GM12891 (cell line): ENCODE measurements at regions not wholly inside any gene's neighbourhood (a gene's known extent, or its start where the extent isn't known, plus 50 kb on each side); places are given as distances from the start of the nearest gene placed in this dataset.

Experiments
- DNase-seq: peaks from one replicate; pipeline ENCODE4 v3.0.0; 2011; ENCODE audit warnings: low spot score; ENCODE audit not compliant: insufficient read length
- FAIRE-seq: peaks from 2 replicates; lab custom pipeline; 2011; peaks lifted over from hg19 to GRCh38; lab: Jason Lieb, UNC
- PAX5 ChIP-seq: IDR thresholded peaks from 2 replicates; pipeline ENCODE4 v1.6.1; 2011; ENCODE audit warnings: low read length, moderate library complexity, mild to moderate bottlenecking; ENCODE audit not compliant: insufficient read depth, severe bottlenecking
- POLR2A ChIP-seq: IDR thresholded peaks from 2 replicates; pipeline ENCODE4 v1.6.1; 2011; ENCODE audit warnings: low read depth, low read length, control low read depth
- POLR2AphosphoS5 ChIP-seq: IDR thresholded peaks from 2 replicates; pipeline ENCODE4 v1.6.1; 2011; ENCODE audit warnings: low read depth, low read length, control low read depth
- POU2F2 ChIP-seq: IDR thresholded peaks from 2 replicates; pipeline ENCODE4 v1.6.1; 2011; ENCODE audit warnings: low read depth, mild to moderate bottlenecking, control low read depth, low read length, moderate library complexity
- SPI1 ChIP-seq: IDR thresholded peaks from 2 replicates; pipeline ENCODE4 v1.6.1; 2011; ENCODE audit warnings: low read depth, low read length, control low read depth
- TAF1 ChIP-seq: IDR thresholded peaks from 2 replicates; pipeline ENCODE4 v1.6.1; 2011; ENCODE audit warnings: low read depth, low read length, control low read depth

DNA sequence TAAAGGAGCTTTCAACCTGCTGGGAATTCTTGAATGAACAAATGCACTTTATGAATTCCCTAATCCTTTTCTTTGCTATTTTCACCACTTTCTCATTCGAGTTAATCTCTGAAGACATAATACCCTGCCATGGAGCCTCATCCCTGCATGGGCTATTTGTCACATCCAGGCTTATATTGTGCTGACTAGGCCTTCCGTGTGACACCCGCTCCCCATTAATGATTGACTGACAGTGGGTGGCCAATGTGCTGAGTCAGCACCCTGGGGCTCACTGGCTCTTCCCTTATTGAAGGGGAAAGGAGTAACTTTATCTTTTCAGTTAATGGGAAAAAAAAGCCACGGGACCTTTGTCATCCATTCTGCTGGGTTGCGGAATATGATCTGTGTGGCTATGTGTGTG, 1024.8 kb upstream of the EEF2KMT start:
- no peak for FAIRE-seq
- TF ChIP-seq SPI1 (no peak), POU2F2 (no peak), PAX5 (no peak), POLR2A (no peak), POLR2AphosphoS5 (no peak), TAF1 (no peak)
- DNase-seq = no peak

DNA sequence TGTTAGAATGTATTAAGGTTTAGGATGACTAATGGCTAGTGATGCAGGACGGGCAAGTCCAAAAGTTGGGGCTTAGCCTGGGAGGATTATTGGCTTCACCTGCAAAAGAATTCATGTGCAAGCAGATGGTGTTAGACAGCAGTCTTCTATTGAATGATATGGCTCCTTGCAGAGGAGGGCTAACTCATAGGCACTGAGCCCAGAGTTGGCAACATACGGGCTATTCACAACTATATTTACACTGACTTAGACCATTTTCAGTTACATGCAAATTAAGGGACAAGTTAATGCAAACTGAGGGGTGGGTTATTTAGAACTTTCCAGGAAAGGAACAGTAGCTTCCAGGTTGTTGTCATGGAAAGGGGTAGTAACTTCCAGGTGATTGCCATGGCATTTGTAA, 1017.1 kb upstream of the EEF2KMT start:
- FAIRE-seq = no peak
- no peak for DNase-seq
- TF ChIP-seq POLR2A (no peak), PAX5 (no peak), SPI1 (no peak), POLR2AphosphoS5 (no peak), POU2F2 (no peak), TAF1 (no peak)

DNA sequence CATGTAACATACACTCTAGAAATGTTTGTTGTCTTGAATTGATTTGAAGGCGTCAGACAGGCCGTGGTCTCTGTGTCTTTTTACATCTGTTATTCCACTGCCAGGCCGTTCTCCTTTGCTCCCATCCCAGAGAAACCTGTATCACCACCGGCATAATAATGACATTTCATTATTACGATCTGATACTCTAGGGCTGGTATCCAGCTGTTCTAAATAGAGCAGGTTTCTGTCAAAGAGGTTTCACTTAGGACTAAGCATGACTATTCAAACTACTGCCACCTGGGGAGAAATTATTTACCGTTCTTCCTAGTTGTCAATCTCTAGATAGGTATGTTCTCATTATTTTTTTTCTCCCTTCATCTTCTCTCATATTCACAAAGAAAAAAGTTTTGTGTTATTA, 1016.2 kb upstream of the EEF2KMT start:
- no peak for DNase-seq
- FAIRE-seq = no peak
- TF ChIP-seq POLR2A (no peak), SPI1 (no peak), POLR2AphosphoS5 (no peak), PAX5 (no peak), POU2F2 (no peak), TAF1 (no peak)

DNA sequence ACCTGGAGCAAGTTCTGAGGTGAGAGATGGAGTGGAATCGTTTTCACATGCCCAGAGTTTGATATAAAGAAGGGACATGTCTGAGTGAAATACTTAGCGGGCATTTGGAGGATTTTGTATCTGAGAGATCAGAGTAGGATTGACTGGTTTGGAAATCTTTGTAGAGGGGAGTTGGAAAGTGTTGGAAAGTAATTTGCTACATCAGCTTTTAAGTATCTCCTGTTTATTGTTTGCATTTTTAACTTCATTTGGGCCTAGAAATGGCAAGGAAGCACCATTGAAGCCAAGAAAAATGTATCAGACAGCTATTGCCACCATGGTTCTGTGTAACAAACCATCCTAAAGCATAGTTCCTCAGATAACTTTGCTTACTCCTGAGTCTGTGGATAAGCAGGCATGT, 1015.1 kb upstream of the EEF2KMT start:
- no peak for TF ChIP-seq POLR2AphosphoS5
- TF ChIP-seq POLR2A = no peak
- TF ChIP-seq POU2F2 = no peak
- no peak for TF ChIP-seq TAF1
- no peak for TF ChIP-seq SPI1
- TF ChIP-seq PAX5 = no peak
- DNase-seq (no peak), FAIRE-seq (no peak)

DNA sequence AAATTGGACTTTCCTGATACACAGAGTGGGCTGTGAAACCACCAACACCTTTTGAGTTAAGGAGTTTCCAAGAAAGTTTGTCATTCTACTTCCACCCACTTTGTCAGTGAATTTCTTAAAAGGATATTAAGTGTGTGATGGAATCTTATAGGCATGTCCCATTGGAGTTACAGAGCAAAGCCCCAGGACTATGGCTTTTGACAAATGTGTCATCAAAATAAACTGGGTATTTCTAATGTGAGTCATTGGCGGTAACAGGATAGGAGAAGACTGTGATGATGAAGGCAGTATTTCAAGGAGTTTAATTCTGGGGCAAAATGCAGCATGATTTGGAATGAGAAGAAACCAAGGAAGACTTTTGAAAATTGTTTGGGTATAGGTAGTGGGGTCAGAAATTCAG, 1013.8 kb upstream of the EEF2KMT start:
- DNase-seq (no peak), FAIRE-seq (no peak)
- TF ChIP-seq POLR2A = no peak
- TF ChIP-seq SPI1 = no peak
- TF ChIP-seq TAF1 = no peak
- no peak for TF ChIP-seq PAX5
- no peak for TF ChIP-seq POLR2AphosphoS5
- TF ChIP-seq POU2F2 = no peak

DNA sequence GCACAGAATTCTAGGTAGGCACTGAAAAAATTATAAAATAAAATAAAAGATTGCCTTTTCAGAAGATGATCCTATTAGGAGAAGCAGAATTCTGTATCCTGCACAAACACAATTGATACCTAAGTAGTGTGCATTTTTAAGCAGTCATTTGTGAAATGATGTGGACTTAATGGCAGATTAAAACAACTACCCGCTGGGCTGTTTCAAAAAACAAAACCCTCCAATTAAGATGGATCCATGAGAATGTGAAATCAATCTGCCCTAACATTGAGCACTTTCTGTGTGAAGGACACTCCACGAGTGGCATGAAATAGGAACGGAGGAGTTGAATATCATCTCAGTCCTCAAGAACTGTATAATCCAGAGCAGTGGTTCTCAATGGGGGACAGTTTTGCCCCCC, 1012.8 kb upstream of the EEF2KMT start:
- FAIRE-seq = no peak
- no peak for DNase-seq
- TF ChIP-seq POU2F2 = no peak
- TF ChIP-seq SPI1 = no peak
- no peak for TF ChIP-seq PAX5
- TF ChIP-seq POLR2AphosphoS5 = no peak
- no peak for TF ChIP-seq POLR2A
- no peak for TF ChIP-seq TAF1

DNA sequence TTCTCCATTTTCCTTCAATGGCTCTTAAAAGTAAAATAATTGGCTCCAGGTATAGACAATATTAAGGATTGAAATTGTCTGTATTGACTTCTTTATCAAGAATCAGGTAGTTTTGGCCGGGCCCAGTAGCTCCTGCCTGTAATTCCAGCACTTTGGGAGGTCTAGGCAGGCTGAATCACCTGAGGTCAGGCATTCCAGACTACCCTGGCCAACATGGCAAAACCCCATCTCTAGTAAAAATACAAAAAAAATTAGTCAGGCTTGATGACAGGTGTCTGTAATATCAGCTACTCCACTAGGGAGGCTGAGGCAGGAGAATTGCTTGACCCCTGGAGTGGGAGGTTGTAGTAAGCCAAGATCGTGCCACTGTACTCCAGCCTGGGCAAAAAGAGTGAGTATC, 1008.5 kb upstream of the EEF2KMT start:
- no peak for TF ChIP-seq POLR2A
- TF ChIP-seq POU2F2 = no peak
- TF ChIP-seq SPI1 = no peak
- no peak for TF ChIP-seq PAX5
- TF ChIP-seq POLR2AphosphoS5 = no peak
- TF ChIP-seq TAF1 = no peak
- FAIRE-seq (no peak), DNase-seq (no peak)

DNA sequence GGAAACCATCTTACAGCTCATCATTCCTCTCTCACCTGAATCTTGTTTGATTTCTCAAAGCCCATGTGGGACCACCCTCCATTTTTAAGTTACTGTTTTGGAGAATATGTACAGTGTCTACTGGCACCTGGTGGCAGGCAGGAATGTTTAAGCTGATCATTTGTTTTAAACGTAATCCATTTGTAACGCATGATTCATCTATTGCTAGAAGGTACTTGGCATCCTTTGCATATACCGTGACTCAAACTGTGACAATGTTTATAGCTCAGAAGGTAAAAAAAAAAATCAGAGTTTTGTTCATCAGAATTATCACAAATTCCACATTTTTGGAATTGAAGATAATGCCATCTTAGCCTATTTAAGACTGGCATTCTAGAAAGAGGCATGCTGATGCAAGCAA, 1007.5 kb upstream of the EEF2KMT start:
- no peak for TF ChIP-seq PAX5
- no peak for TF ChIP-seq POLR2A
- TF ChIP-seq POLR2AphosphoS5 = no peak
- no peak for TF ChIP-seq POU2F2
- TF ChIP-seq SPI1 = no peak
- no peak for TF ChIP-seq TAF1
- DNase-seq (no peak), FAIRE-seq (no peak)

DNA sequence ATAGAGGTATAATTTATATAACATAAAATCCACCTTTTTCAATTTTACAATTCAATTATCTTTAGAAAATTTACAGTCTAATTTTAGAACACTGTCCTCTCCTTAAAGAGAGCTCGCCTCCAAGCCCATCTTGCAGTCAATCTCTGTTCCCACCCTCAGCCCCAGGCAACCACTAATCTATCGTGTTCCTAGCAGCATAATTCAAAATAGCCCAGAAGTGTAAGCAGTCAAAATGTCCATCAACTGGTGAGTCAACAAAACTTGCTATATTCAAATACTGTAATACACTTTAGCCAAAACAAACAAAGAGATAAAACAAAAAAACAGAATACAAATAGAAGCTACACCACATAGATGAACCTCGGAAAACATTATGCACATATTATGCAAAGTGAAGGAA, 1006.8 kb upstream of the EEF2KMT start:
- DNase-seq (no peak), FAIRE-seq (no peak)
- TF ChIP-seq POLR2AphosphoS5 = no peak
- TF ChIP-seq POU2F2 = no peak
- no peak for TF ChIP-seq TAF1
- no peak for TF ChIP-seq POLR2A
- no peak for TF ChIP-seq SPI1

DNA sequence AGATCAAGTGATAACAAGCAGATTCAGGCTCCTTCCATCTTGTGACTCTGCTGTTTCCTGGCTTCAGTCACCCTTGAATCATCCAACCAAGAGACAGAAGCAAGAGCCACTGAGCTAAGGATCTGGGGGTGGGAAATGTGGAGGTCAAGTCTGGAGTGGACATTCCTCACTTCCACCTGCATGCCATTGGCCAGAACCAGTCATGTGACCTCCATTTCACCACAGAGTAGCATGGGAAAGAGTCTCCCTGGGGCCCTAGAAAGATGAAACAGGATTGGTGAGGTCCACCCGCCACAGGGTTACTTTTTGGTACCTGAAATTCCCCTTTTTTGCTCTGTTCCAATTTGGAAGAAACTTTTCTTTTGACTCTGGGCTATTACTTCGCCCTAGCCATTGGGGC, 1006.0 kb upstream of the EEF2KMT start:
- no peak for TF ChIP-seq TAF1
- no peak for TF ChIP-seq POLR2AphosphoS5
- DNase-seq = no peak
- no peak for FAIRE-seq

DNA sequence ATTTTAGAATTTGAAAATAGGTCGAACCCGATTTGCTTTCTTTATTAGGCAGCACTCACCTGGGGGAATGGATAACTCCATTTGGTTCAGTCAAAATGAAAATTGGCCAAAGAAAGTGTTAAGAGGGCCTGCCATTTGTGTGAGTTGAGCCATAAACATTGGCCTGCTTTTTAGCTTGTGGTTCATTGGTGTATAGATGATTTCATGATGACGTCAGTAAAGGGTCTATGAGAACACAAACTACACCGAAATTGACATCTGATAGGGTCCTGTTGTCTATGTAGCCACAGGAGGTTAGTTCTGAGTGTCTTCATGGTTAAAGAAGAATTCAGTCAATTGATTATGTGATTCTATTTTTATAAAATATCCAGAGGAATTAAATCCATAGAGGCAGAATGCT, 1001.5 kb upstream of the EEF2KMT start:
- no peak for DNase-seq
- TF ChIP-seq TAF1 = no peak
- no peak for TF ChIP-seq SPI1
- no peak for TF ChIP-seq POLR2A
- TF ChIP-seq POU2F2 = no peak
- TF ChIP-seq POLR2AphosphoS5 = no peak
- no peak for TF ChIP-seq PAX5
- no peak for FAIRE-seq
